GM21515 (cell line): ENCODE measurements at regions not wholly inside any gene's neighbourhood (a gene's known extent, or its start where the extent isn't known, plus 50 kb on each side); places are given as distances from the start of the nearest gene placed in this dataset.
"Not testable (repeated sequence)": the region's sequence is repeated elsewhere in the genome, so short reads cannot be mapped to it uniquely, and the experiment has no call there.

Experiments used
- ATAC-seq: cut with Tn5 transposase; IDR thresholded peaks from one replicate; pipeline ENCODE4 v1.9.1; 2021; ENCODE audit not compliant: unreplicated experiment

DNA sequence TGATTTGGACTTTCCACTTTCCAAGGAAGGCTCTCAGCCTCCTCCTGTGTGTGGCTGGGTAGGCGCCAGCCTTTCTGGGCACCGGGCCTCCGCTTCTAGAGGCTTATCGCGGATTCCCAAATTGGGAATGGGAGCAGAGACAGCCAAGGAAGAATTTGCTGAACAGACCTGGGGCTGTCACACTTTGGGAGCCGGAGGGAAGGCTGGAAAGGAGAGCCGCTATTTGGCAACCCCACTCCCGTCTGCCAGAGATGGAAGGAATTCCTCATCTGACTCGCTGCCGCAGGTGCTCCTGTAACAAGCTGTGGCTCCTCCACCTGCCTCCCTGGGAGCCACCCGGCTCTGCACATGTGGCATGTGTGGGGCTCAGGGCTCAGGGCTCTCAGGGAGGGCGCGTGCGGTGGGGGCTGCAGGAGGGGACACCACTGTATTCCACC, 50.8 kb upstream of the ECHDC3 start:
- ATAC-seq, result no peak

DNA sequence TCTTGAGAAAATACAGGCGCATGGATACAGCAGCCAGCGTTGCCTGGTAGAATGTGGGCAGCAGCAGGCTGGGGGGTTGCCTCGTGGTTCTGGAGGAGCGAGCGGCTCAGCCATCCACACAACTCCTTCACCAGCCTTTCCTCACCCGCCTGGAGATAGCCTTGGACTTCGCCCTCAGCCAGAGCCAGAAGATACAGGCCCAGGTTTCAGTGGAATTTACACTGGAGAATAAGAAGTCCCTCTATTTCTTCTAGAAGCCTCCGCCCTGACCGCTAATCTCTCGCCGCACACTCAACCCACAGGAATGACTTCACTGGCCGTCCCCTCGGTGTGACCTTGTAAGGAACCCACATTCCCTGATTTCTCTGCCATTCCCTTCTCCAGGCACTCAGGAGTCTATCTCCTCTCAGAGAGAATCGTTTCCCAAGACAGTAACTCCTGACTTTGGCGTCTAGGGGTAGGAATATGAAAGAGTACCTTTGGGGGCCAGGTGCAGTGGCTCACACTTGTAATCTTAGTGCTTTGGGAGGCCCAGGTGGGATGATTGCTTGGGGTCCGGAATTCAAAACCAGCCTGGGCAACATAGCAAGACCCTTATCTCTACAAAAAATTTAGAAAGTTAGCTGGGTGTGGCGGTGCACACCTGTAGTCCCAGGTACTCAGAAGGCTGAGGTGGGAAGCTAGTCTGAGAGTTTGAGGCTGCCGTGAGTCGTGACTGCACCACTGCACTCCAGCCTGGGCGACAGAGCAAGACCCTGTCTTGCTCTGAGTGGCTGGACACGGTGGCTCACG, 52.0 kb upstream of the ECHDC3 start:
- no peak for ATAC-seq

DNA sequence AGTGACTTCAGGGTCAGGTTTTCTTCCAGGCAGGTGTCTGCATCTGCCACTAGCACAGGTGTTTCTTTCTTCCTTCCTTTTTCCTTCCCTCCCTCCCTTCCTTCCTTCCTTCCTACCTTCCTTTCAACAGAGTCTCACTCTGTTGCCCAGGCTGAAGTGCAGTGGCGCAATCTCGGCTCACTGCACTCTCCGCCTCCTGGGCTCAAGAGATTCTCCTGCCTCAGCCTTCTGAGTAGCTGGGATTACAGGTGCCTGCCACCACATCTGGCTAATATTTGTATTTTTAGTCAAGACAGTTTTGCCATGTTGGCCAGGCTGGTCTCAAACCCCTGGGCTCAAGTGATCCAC, 53.8 kb upstream of the ECHDC3 start:
- not testable (repeated sequence) for ATAC-seq

DNA sequence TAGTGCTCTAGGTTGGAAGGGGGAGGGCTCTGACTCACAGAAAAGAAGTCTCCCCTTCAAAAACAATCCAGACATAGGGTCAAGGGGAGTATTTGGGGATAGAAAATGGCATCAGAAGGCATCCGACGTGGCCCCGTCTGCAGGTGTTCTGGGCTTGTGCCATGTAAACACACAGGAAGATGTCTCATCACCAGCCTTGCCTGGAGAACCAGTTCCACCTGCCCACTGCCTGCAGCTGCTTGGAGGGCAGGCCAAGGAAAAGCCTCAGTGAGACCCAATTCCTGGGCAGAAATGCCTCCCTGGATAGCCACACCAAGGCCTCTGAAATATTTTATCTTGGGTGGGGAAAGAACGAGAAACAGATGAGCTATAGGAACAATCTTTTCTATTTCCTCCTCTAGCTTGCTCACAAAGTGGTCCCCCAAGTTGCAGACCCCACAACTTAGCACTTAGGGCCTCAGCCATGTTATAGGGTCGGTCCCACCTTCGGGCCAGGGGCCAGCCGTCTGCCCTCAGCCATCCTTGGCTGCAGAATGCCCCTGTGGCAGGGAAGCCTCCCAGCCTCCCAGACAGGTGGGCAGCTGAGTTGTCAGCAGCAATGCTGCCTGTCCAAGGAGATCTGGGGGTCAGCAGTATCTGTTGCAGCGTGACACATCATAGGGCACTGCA, 54.3 kb upstream of the ECHDC3 start:
- no peak for ATAC-seq

DNA sequence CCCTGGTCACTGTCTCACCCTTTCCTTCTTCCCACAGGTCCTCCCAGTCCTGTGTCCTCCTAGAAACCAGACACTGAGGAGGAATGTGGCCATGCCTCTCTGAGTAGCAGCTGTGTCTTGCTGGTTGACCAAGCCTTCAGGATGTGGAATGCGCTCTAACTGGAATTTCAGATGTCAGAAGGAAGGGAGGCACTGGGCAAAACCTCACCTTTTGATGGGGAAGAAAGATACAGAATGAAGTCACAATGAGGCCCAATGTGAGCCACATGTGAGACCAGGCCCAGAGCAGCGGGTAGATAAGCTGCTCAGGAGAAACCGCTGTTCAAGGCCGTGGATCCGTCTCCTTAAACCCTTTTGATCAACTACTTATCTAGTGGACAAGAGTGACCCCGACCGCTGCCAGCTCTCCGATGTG, 54.8 kb upstream of the ECHDC3 start:
- no peak for ATAC-seq

DNA sequence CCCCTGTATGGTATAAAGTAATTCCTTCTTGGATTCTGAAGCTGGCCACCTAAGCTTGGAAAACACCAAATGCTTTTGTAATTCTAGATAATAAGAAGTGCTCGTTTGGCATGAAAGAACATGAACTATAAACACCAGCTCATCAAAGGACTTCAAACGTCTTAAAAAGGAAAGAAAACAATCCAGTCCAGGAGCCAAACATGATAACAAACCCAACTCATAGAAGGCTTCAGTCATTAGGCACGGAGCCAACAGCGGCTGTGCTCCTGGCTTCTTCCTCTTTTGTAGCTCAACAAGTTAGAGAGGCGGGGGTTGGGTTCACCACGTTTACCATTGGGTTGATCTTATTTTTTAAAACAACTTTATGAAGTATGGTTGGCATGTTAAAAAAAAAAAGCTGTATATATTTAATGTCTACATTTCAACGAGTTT, 56.4 kb upstream of the ECHDC3 start:
- ATAC-seq, result no peak

DNA sequence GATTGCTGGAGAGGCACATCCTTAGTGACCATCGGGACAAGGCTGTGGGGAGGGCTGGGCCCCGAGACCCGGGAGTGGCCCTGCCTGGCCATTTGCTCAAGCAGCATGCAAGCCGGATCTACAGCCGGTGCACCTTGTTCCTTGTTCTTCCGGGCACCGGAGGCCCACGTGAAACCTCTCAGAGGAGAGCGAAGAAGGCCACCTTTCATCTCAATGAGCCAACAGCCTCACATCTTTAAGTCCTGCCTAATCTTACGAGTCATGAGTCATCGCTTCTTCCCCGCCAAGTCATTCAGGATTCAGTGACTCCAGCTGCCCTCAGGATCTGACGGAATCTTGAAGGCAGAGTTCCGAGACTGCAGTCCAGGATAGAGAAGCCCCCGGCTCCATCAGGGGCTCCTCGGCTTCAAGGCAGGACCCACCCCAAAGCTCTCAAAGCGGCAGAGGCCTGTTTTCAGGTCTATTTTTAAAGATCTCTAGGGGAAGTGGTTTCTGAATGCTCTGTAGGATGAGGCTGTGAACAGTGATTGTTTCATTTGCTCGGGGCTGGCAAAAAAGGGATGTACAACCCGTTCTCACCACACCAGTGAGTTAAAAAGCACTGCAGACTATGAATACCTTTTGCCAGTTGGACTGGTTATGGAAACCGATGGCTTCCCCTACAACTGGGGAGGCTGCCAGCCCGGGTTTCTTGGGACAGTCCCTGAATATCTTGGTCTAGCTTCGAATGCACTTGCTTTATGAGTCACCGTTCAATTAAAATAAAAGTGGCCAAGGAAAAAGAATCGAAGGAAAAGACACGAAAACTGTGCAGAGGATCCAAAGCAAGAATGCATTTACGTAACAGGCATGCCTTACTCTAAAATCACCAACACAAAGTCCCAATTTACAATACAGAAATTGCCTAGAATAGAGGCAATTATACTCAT, 57.2 kb upstream of the ECHDC3 start:
- peak; percentile 66 for ATAC-seq

DNA sequence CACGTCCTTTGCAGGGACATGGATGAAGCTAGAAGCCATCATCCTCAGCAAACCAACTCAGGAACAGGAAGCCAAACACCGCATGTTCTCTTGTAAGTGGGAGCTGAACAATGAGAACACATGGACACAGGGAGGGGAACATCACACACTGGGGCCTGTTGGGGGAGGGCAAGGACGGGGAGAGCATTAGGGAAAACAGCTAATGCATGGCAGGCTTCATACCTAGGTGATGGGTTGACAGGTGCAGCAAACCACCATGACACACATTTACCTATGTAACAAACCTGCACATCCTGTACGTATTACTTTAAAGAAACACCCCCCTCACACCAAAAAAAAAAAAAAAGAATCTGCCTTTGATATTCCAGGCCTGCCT, 57.9 kb upstream of the ECHDC3 start:
- peak; percentile 12 for ATAC-seq

DNA sequence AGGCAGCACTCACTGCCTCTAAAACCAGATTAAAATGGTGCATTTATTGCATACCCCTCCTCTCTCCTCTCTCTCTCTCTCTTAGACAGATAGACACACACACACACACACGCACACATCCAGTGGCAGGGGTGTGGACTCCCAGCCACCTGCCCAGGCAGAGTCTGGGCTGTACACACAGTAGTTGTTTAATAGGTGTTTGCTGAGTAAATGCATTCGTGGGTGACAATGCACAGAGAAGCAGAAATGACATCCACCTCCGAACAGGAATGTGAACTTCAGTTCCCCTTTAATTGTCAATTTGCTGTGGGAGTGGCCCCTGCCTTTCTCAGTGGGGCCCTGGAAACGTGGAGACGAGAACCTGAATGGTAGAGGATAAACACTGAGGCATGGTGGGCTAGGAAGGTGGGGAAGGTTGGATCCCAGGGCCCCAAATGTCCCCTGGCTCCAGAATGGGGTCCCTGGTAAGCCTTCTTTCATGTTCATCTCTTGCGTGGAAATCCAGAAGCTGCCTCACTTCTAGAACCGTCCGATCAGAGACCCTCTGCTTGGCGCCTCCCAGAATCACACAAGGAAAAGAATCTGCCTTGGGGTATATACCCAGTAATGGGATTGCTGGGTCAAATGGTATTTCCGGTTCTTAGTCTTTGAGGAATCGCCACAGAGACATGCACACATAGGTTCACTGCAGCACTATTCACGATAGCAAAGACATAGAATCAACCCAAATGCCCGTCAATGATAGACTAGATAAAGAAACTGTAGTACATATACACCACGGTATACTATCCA, 58.5 kb upstream of the ECHDC3 start:
- no peak for ATAC-seq

DNA sequence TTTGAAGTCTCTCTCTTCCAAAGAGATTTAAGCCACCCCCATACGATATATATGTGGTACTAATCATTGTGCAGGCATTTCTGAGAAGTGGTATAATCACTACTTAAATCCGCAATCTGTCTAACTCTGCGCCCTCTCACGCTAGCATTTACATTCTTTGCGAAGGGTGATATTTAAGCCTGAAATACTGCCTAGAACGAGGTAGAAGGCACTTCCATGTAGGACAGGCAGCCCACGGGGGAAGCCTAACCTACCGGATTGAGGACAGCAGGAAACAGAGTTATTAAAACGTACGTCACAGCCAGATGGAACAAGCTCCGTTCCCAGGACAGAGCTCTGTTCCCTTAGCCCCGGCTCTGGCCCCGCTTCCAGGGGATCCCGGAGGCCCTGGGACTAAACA, 59.3 kb upstream of the ECHDC3 start:
- ATAC-seq, result no peak

DNA sequence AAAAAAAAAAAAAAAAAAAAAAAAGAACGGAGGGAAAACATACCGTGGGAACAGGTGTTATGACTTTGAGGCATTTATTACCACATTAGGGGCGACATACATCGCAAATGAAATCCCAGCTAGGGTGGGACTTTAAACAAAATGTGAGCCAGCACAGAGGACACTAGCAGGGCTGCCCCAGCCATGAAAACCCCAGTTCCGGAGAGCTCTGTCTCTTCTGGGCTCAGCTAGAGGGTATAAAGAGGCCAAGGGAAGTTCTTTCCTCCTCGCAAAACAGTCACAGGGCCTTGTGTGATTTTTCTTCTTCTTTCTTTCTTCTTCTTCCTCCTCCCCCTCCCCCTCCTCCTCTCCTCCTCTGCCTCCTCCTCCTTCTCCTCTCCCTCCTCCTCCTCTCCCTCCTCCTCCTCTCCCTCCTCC, 59.9 kb upstream of the ECHDC3 start:
- ATAC-seq, result no peak

DNA sequence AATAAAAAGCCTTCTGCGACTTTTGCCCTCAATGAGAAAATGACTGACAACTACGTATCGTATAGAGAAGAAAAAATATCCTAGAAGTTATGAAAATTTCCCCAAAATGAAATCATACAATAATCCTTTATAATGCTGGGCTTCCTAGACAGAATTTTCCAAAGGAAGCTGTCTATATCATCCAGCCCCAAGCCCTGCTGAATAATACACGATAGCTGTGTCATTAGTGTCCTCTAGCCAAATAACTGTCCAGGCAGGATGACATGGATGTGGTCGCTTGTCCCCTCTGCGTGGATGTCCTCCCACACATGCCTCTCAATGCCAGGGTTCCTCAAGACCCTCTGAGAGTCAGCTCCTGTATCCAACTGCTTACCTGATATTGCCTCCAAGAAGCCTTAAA, 61.7 kb upstream of the ECHDC3 start:
- ATAC-seq, result no peak

DNA sequence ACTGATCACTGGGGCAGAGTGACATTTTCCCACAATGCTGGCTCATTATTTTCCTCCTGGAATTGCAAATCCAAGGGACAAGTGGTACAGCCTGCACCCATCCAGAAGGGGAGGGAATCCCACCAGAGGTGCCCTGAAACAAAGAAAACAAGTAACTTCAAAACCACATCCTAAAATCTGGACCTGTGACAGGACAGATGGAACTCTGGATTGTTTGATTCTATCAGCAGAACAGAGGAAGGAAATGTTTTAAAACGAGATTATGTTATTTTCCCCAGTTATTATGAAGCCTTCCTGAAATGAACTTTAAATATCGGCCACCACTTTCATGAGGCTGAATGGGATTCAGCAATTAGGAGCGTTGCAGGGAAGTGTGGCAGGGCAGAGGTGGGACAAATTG, 62.2 kb upstream of the ECHDC3 start:
- no peak for ATAC-seq

DNA sequence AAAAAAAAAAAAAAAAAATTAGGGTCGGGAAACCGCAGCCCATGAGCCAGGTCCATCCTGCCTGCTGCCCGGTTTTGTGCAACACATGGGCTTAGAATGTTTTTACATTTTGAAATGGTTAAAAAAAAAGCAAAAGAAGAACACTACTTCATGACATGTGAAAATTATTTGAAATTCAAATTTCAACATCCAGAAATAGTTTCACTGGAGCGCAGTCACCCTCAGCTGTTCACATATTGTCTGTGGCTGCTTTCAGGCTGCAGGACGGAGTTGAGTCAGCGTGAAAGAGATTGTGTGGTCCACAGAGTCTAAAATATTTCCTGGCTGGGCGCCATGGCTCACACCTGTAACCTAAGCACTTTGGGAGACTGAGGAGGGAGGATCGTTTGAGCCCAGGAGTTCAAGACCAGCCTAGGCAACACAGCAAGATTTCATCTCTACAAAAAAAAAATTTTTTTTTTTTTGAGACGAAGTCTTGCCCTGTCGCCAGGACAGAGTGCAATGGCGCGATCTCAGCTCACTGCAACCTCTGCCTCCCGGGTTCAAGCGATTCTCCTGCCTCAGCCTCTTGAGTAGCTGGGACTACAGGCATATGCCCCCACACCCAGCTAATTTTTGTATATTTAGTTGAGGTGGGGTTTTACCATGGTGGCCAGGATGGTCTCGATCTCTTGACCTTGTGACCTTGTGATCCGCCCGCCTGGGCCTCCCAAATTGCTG, 63.9 kb upstream of the ECHDC3 start:
- peak; percentile 81 for ATAC-seq

DNA sequence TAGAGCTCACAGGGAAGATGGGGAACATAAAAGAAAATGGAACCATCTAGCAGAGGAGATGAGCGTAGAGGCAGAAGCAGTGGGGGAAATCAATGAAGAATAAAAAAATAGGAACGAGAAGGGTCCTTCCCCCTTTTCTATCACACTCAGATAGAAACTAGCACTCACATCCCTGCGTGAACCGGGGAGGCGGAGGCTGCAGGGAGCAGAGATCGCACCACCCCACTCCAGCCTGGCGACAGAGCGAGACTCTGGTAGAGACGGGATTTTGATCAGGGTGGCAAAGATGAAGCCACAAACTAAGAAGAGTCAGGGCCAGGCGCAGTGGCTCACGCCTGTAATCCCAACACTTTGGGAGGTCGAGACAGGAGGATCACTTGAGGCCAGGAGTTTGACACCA, 64.7 kb upstream of the ECHDC3 start:
- peak; percentile 22 for ATAC-seq

DNA sequence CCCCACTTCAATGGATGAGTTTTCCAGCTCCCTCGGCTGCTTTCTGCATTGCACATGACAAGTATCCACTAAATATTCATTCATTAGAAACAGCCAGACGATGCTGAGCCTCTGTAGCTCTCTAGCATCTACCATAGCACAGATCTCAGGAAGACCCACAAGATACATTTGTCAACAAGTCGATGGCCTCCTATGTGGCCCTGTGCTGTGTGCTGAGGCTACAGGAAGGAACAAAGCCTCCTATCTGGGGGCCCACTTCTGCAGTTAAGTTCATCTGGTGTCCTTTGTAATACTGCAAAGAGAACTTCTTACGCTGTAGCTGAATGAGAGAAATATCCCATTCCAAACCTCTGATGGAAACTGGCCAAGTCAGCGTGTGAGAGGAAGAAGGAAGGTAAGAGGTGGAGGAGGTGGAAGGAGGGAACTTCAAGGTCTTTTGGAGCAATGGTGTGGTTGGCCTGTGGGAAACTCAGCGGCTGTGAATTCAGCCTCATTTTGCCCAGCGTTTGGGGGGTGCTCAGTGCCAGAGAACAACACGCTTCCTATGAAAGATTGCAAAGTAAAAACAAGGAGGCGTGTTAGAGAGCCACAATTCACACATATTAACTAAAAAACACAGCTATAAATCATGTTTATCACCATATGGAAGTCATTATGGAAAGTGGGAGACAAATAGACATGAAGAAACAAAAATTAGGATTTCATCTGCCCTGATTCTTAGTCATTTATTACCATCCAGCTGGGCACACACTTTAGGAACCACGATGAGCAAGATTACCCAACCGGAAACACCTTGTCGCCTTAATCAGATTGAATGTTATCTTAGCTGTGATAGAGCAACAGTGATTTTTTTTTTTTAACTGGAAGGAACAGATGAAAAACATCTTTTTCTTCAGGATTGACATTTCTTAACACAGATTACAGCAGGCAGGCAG, 62.2 kb upstream of the USP6NL start:
- ATAC-seq, result no peak

DNA sequence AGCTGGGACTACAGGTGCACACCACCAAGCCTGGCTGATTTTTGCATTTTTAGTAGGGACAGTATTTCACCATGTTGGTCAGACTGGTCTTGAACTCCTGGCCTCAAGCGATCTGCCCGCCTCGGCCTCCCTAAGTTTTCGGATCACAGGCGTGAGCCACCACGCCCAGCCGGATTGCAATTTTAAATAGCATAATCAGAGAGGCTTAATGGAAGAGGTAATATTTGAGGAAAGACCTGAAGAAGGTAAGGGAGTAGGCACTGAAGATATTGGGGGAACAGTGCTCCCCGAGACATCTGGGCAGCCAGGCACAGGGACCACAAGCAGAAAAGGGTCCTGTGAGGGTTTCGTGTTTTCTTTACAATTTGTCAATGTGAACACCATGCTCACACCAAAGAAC, 61.4 kb upstream of the USP6NL start:
- ATAC-seq, result no peak

DNA sequence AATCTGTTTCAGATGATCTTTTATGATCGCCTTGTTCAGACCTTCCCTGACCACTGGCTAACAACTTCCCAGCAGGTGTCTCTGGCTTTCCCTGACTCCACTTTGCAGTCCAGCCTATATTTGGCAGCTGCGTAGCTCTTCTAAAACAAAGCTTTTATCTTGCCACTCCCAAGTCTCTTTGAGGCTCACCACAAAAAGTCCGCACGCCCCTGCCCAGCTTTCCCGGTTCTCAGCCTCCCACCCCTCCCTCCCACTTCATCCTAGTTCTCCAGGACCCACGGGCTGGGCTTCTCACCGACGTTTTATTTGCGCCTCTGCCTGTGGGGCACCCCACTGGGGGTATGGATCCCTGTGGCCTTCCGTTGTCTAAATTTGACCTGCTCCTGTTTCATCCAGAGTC, 58.9 kb upstream of the USP6NL start:
- no peak for ATAC-seq
